Ovary (tissue), 7 donors: ENCODE measurements at regions not wholly inside any gene's neighbourhood (a gene's known extent, or its start where the extent isn't known, plus 50 kb on each side); places are given as distances from the start of the nearest gene placed in this dataset.

Experiments used
- DNase-seq, 5 donors: peaks; one replicate each; pipeline ENCODE4 v3.0.0-alpha.2; 2019 to 2020
- H3K27ac ChIP-seq, 2 donors: fragments of 200-600 bp; one replicate each; pipeline versions ENCODE4 v1.5.1 to v1.8.0; 2019 to 2022
- H3K27me3 ChIP-seq: fragments of 200-600 bp; one replicate; pipeline ENCODE4 v1.8.0; 2022
- H3K36me3 ChIP-seq: fragments of 200-600 bp; sonication (generic); one replicate; pipeline ENCODE4 v1.5.1; 2019
- H3K4me1 ChIP-seq: one replicate; pipeline ENCODE4 v1.8.1; 2013; ENCODE audit warnings: mild to moderate bottlenecking, moderate library complexity; ENCODE audit not compliant: insufficient read depth
- H3K4me3 ChIP-seq: fragments of 200-600 bp; sonication (generic); one replicate; pipeline ENCODE4 v1.5.1; 2017
- H3K9me3 ChIP-seq, 2 donors: fragments of 200-600 bp in 1 of 2; sonication (generic) in 1 of 2; one replicate each; pipeline versions ENCODE4 v1.5.1 to v1.8.1; 2013 to 2019; ENCODE audit warnings: mild to moderate bottlenecking in 1 of 2, moderate library complexity in 1 of 2
- EP300 ChIP-seq: sonication (generic); formaldehyde crosslinking; IDR thresholded peaks from one replicate; pipeline ENCODE4 v1.6.1; 2017; ENCODE audit warnings: antibody characterized with exemption
- POLR2A ChIP-seq: fragments of 450-650 bp; IDR thresholded peaks from one replicate; pipeline ENCODE4 v1.6.1; 2017; ENCODE audit warnings: antibody characterized with exemption, mild to moderate bottlenecking, moderate library complexity
- WGBS, 3 donors: extraction: QIAGEN DNeasy Blood & Tissue Kit in 1 of 3; methylation state at CpG; one replicate each; pipeline versions ENCODE4 v1.1.5 to v1.1.7; 2013 to 2017; 5-methylcytosine and 5-hydroxymethylcytosine counted together
- intact Hi-C, 4 donors: fragments of 100-400 bp; cut with DNase I; formaldehyde crosslinking; loops; one replicate each; pipeline versions ENCODE4 v1.11.0 to v1.15.1; 2022 to 2023
- TF ChIP-seq, protein P1 (sequence below), 3 donors: fragments of 450-650 bp in 2 of 3; fragments of 200-600 bp in 1 of 3; IDR thresholded peaks; one replicate each; pipeline versions ENCODE4 v1.5.1 to v1.8.0; 2016 to 2022; ENCODE audit warnings: antibody characterized with exemption in 3 of 3, mild to moderate bottlenecking in 1 of 3
- donor health status: DM: no; HTN: no; CAD: no; lungs with moderate emphysema.
- donor health status: DM: no; HTN: no; CAD: no.
- donor health status: Bipolar disorder and iron deficiency.
- donor health status: DM: no; HTN: no; CAD: no.
- donor health status: DM: yes; HTN: yes; CAD: no.

DNA sequence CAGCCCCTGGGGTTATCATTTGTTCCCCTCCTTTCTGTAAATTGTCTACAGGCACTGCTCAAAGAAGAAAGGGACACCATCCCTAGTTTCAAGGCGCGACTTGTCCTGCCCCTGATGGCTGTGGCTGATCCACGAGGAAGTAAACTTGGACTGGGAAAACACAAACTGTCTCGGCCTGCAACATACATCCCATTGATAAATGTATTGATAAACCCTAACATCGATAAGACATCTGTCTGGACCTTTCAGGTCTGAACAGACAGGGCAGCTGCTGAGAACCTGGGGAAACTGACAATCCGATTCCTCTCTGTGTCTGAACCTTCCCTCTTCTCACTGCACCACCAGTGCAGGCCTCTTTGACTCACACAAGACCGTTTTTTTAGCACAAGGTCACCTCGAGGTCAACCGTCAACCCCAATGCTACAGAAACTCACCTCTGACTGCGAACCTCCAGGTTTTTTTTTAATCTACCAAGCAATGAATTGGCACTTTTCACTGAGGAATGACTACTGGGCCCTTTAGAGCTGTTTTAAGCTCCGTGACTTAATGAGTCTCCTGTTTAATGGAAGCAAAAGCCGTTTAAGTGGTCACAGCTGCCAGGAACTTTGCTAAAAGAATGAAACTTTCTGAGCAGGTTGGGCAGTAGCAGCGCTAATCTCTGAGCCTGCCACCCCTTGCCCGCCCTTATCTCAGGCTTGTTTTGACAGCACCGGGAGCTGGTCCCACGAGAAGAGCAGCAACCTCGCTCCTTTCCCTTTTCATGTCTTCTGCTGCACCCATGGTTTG lies 203.8 kb upstream of the TMEM45B start:
- Histone ChIP-seq H3K27ac (no peak overlapping the region), H3K4me3 (no peak overlapping the region), H3K36me3 (no peaks in the 10 kb centered on the region), H3K27me3 (no peaks in the 10 kb centered on the region), H3K9me3 (no peaks in the 10 kb centered on the region), H3K4me1 (no peaks in the 10 kb centered on the region)
- intact Hi-C loops = no loop called here
- WGBS, 3 donors = 38 to 45% (median 38%) methylated on average over 17 of the region's 17 CpGs
- DNase-seq = no peak
- TF ChIP-seq, protein P1, sequence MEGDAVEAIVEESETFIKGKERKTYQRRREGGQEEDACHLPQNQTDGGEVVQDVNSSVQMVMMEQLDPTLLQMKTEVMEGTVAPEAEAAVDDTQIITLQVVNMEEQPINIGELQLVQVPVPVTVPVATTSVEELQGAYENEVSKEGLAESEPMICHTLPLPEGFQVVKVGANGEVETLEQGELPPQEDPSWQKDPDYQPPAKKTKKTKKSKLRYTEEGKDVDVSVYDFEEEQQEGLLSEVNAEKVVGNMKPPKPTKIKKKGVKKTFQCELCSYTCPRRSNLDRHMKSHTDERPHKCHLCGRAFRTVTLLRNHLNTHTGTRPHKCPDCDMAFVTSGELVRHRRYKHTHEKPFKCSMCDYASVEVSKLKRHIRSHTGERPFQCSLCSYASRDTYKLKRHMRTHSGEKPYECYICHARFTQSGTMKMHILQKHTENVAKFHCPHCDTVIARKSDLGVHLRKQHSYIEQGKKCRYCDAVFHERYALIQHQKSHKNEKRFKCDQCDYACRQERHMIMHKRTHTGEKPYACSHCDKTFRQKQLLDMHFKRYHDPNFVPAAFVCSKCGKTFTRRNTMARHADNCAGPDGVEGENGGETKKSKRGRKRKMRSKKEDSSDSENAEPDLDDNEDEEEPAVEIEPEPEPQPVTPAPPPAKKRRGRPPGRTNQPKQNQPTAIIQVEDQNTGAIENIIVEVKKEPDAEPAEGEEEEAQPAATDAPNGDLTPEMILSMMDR (IDR thresholded peaks at IDR 0.05) = no peak
- TF ChIP-seq EP300 = no peak

DNA sequence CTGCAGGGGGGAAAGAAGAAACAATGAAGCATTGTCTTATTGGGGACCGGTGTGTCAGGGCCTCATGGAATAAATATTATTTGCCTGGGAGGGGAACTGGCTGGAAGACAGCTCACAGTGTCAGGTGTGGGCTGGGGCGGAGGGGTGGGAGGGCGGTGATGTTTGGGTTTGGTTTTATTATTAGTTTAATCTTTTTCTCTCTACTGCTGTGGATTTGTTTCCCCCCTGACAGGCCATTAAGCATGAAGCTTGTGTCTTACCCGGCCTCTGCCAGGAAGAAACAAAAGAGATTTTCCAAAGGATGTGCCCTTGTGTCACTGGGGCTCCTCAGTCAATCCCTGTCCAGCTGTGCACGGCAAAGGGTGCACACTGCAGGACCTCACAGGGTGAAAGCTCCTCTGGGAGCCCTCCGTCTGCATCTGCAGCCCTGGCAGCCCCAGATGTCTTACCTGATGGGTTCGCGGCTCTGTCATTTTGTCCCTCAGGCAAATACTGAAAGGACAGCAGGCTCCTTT lies 203.1 kb upstream of the TMEM45B start:
- Histone ChIP-seq H3K9me3 (peaks cover 0 to 3% of the 10 kb centered on the region in 2 donors), H3K36me3 (no peaks in the 10 kb centered on the region), H3K27ac (no peak overlapping the region), H3K27me3 (no peaks in the 10 kb centered on the region), H3K4me3 (no peak overlapping the region), H3K4me1 (no peaks in the 10 kb centered on the region)
- intact Hi-C loops = no loop called here
- WGBS, 3 donors = 30 to 35% (median 30%) methylated on average over 8 of the region's 8 CpGs
- DNase-seq = no peak
- TF ChIP-seq, protein P1 (IDR thresholded peaks at IDR 0.05) = no peak
- TF ChIP-seq EP300 = no peak
- no peak for TF ChIP-seq POLR2A

DNA sequence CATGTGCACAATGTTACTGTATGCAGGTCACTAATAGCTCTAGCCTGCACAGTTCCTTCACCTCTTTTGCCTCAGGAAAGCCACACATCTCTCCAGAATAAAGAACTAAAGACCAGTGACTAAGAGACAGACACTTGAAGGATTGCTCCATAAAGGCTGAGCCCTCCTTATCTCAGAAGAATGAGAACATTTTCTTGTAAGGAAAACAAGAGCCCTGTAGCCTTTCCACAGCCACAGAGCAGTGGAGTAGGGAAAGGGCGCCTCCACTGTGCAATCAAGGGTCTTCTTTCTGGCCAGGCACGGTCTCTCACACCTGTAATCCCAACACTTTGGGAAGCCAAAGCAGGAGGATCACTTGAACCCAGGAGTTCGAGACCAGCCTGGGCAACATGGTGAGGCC lies 202.6 kb upstream of the TMEM45B start:
- Histone ChIP-seq H3K27me3 (no peaks in the 10 kb centered on the region), H3K27ac (no peak overlapping the region), H3K4me1 (no peaks in the 10 kb centered on the region), H3K36me3 (no peaks in the 10 kb centered on the region), H3K9me3 (peaks cover 0 to 6% of the 10 kb centered on the region in 2 donors), H3K4me3 (no peak overlapping the region)
- WGBS, 3 donors = 57 to 78% (median 61%) methylated on average over 3 of the region's 3 CpGs
- intact Hi-C loops = no loop called here
- TF ChIP-seq POLR2A (no peak), EP300 (no peak)
- TF ChIP-seq, protein P1 (IDR thresholded peaks at IDR 0.05) = no peak
- no peak for DNase-seq

DNA sequence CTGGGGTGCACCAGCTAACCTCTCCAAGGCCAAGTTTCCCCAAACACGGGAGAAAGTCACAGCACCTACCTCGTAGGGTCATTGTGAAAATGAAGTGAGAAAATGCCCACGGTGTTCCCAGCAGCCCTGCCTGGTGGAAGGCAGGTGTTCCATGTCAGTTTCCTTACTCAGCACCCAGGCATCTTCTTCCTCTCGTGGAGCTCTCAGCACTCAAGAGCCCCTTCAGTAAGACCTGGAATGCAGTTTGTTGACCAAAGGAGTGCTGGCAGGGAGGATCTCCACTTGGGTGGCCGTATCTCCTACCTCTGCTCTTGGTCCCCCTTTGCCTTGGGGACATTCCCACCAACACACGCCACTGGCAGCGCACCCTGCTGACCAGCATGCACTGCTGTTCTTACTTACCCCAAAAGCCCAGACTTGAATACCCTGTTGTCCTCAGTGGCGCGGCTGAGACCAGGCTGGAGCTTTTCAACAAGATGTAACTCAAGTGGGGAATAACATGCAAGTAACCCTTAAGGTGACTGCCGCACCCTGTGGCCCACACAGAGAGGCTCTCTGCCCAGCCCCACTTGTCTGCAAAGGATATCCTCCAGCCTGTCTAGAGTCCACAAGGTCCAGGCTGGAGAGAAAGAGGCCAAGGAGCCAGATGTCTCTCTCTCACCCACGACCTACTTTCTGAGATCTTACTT lies 201.2 kb upstream of the TMEM45B start:
- intact Hi-C loops = no loop called here

More for the DNA sequence above, 201.2 kb upstream of the TMEM45B start:
- Histone ChIP-seq H3K27me3 (no peaks in the 10 kb centered on the region), H3K4me3 (no peak overlapping the region), H3K27ac (no peak overlapping the region), H3K9me3 (peaks cover 0 to 6% of the 10 kb centered on the region in 2 donors), H3K36me3 (no peaks in the 10 kb centered on the region), H3K4me1 (no peaks in the 10 kb centered on the region)
- 72 to 75% (median 74%) methylated on average over 11 of the region's 11 CpGs for WGBS, 3 donors
- DNase-seq = no peak
- TF ChIP-seq EP300 (no peak), POLR2A (no peak)
- TF ChIP-seq, protein P1 (IDR thresholded peaks at IDR 0.05) = no peak
